ENCODE measurements at regions not wholly inside any gene's neighbourhood (a gene's known extent, or its start where the extent isn't known, plus 50 kb on each side); places are given as distances from the start of the nearest gene placed in this dataset.

GRCh38 chr5:120158211-120158610 is 305.9 kb upstream of the PRR16 start:
- no peak for DNase-seq (ENCODE audit: low spot score)

GRCh38 chr5:120159155-120159554 is 304.9 kb upstream of the PRR16 start:
- TF ChIP-seq CTCF (IDR thresholded peaks at IDR 0.05; ENCODE audit: extremely low read depth, missing control alignments) = no peak

More at GRCh38 chr5:120158211-120158610, 305.9 kb upstream of the PRR16 start:
- TF ChIP-seq CTCF (IDR thresholded peaks at IDR 0.05; ENCODE audit: extremely low read depth, missing control alignments) = no peak

GRCh38 chr5:120160124-120160895 is 303.8 kb upstream of the PRR16 start:
- no peak for DNase-seq (ENCODE audit: low spot score)
- TF ChIP-seq CTCF (IDR thresholded peaks at IDR 0.05; ENCODE audit: extremely low read depth, missing control alignments) = no peak

More at GRCh38 chr5:120159155-120159554, 304.9 kb upstream of the PRR16 start:
- DNase-seq (ENCODE audit: low spot score) = no peak

GRCh38 chr5:120162321-120162720 is 301.8 kb upstream of the PRR16 start:
- no peak for DNase-seq (ENCODE audit: low spot score)
- TF ChIP-seq CTCF (IDR thresholded peaks at IDR 0.05; ENCODE audit: extremely low read depth, missing control alignments) = no peak

GRCh38 chr5:120164037-120164436 is 300.1 kb upstream of the PRR16 start:
- DNase-seq (ENCODE audit: low spot score) = no peak
- TF ChIP-seq CTCF (IDR thresholded peaks at IDR 0.05; ENCODE audit: extremely low read depth, missing control alignments) = no peak

- no peak for DNase-seq (ENCODE audit: low spot score)
- no peak for TF ChIP-seq CTCF (IDR thresholded peaks at IDR 0.05; ENCODE audit: extremely low read depth, missing control alignments)
These were observed 299.1 kb upstream of the PRR16 start for GRCh38 chr5:120164986-120165385.

- no peak for DNase-seq (ENCODE audit: low spot score)
- no peak for TF ChIP-seq CTCF (IDR thresholded peaks at IDR 0.05; ENCODE audit: extremely low read depth, missing control alignments)
These were observed 291.0 kb upstream of the PRR16 start for GRCh38 chr5:120173125-120173524.

Data from GM20000 (cell line).